NCI-H2227 treated with DMSO at 0.1 percent for 48 hours (cell line): ENCODE measurements at regions not wholly inside any gene's neighbourhood (a gene's known extent, or its start where the extent isn't known, plus 50 kb on each side); places are given as distances from the start of the nearest gene placed in this dataset.

Experiments
- DNase-seq: peaks from one replicate; lab custom pipeline; 2025; lab: John Stamatoyannopoulos, UW

DNA sequence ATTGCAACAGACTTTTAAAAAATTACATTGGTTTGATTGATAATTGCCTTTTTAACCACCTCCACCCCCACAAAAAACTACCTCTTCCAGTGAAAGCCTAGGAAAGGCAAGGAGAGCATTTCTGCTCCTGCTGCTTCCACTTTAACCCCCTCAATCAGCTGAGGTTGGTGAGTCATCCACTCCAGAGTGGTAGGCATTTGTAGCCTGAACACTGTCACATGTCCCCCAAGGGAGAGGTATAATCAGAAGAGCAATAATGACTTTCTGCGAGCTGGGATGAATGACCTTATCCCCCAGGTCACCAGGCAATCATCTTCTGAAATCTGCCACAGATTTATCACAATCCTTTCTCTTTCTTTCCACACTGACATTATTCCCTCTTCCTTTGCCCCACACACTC, 126.6 kb upstream of the CAMK1G start:
- peak; percentile 68 for DNase-seq

DNA sequence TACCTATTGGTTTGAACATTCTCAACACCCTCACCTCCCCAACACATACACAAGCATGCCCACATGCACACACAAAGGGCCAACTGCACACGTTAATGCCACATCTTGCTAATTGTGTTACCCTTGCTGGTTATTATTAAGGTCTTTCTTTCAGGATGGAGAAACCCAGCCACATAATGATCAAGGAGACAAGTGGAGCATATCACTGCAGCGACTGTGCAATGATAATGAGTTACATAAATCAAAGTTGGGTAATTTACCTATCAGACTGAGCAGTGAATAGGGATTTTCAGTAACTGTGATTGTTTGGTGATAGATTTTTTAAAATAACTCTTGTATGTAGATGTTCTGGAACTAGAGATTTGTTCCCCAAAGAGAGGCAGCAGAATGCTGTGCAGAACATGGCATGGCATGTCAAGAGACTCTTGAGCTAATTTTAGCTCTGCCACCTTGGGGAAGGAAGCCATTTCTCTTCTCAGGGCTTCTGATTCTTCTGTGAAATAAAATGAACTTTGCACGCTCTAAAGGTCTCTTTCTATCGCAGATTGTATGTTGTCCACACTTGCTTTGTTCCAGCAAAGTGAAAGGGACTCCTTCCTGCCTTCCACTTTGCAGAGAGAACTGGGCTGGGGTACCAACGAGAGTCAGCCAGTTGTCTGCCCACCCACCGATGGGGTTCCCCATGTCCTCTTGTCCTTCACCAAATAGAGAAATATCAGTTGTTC, 126.0 kb upstream of the CAMK1G start:
- peak; percentile 34 for DNase-seq

DNA sequence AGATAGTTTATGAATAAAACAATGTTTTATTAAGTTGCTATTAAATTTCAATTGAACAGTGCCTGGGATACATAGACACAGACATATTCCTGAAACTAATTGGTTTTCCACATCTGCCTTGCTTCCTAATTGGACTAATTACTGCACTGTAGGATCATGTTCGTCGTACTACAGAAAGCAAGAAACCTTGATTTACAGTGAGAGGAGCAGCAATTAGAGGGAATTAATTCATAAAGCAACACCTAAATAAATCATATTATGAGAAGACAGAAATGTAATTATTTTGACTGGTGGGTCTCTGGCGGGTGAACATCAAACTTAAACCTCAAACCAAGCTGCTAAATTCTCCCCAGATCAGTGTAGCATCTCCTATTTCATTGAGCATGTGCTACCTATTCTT, 124.6 kb upstream of the CAMK1G start:
- no peak for DNase-seq

DNA sequence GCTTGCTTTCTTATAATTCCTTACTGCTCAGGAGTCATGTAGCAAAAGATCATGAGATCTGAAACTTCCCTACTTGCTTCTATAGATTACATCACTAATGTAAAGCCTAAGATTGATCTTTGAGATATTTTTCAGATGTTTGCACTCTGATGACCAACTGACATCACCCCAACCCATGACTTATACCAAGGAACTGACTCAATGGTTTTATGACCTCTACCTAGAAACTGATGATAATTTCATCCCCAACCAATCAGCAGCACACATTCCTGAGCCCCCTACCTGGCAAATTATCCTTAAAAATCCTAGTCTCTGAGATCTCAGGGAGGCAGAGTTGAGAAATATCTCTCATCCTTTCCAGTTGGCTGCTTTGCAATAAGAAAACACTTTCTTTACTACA, 122.3 kb upstream of the CAMK1G start:
- no peak for DNase-seq

DNA sequence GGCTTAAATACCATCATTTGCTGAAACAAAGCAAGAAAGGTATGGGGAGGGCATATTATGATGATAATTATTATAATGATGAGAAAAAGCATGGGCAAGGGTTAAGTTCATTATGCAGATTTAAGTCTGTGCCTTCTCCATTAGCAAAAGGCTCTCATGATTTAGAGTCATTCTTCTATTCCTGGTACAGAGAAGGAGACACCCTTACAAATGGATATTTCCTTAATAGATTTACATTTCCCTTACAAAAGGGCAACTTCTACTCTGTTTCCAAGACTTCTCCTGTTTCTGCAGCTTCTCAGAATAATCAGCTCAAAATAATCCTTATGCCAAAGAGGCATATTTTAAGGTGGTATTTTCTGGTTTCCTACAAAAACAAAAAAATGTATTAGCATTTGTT, 121.1 kb upstream of the CAMK1G start:
- DNase-seq, result no peak

DNA sequence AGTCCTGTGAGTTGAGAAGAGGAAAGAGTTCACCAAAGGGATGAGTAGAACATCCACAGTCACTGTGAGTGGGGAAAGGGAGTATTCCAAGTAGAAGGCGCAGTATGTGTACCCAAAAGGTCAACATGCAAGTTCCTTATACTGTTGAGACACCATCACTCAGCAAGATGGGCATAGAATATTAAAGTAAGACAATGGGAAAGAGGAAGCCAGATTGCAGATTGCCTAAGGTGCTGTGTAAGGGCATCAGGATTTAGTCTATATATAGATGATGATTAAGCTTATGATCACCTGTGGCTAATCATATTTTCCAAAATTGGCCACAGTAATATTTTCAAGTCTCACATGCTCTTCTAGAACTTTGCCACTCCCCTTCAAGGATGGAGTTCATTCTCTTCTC, 120.1 kb upstream of the CAMK1G start:
- no peak for DNase-seq

DNA sequence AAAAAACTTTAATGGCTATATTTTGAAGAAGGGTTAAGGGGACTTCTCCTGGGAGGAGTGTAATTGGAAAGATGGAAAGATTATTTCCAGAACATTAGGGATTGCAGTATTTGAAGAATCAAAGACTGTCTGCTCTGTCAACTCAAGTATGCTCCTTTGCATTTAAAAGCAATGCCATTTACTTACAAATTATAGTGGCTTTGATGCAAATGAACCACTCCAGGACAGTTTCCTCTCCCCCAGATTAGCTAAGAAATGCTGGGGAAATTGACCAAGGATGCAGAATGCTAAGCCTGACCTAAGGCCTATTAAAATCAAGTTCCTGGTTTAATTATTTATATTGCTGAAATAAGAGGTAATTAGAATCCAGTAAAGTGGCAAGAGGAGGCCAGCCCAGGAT, 110.5 kb upstream of the CAMK1G start:
- no peak for DNase-seq

DNA sequence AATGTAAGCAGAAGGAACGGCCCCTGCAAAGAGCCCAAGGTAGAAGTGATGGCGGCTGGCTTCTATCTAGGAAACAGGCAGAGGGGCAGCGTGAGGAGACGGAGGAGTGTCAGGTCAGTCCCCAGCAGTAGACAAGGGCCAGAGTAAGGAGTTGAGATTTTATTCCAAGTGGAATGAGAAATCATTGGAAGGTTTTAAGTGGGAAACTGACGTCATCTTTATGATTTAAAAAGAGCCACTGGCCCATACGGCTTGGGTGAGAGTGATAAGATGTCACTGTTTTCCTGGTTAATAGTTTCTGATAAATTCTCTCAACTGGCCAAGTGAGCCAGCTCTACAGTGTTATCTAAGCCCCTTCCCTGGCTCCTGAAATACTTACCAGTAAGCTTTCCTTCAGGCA, 103.2 kb upstream of the CAMK1G start:
- DNase-seq, result no peak

DNA sequence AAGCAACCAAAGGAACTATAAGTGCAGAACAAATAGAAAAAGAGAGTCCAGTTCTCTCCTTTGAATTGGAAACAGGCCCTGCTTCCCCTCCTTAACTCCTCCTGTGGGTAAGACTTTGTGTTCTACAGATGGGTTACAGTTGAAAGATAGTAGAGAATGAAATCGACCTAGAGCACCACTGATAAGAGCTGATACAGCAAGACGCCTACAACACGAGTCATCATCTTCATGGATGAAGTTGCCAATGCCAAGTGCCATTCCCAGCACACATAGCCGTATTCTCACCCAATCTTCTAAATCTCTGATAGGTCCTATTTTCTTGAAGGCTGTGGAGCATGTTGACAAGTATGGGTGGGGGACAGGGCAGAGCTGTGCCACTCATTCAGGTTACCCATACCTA, 99.8 kb upstream of the CAMK1G start:
- DNase-seq, result no peak

DNA sequence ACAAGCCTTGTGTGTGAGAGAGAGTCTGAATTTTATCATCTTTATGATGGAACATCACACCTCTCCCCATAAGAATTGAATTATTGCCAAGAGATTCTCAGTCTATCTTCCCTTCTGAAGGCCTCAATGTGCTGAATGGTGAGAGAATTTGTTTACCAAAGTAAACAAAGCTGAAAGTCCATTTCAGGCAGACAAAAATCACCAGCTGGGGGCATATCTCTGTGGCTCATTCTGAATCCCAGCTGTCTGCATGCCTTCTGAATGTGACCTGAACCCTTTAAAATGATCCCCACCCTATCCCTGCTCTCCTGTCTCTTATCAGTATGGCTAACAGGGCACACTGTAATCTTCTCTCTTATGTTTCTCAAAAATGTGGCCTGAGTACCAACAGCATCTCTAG, 99.1 kb upstream of the CAMK1G start:
- no peak for DNase-seq

DNA sequence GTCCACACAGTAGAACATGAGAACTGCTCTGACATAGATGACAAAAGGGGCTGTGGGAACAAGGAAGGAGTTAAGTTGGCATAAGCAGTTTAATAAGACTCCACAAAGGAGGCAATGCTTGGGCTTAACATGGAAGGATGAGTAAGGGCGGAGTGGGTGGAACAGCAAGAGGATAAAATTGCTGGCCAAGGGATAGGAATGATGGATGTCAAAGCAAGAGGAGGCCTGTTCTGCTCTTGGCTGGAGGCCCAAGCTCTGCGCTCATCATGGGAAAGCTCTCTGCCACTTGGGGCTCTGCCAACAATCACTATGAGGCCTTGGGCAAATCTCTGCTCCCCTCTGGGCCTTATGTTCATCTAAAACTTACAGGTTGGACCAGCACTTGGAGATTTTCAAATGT, 98.3 kb upstream of the CAMK1G start:
- no peak for DNase-seq

DNA sequence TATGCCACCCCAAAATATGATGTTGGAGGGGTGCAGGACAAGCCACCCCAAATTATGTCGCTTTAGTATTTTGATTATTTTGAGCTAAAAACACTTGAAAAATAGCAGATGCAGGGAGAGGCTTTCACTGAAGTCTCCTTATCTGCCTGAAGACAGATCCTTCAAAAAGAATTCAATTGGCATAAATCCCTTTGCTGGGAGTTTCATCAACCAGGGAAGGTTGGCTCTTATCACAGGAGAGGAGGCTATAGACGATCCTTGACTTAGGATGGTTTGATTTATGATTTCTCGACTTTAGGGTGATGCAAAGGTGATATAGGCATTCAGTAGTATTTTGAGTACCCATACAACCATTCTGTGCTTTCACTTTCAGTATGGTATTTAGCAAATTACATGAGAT, 97.8 kb upstream of the CAMK1G start:
- no peak for DNase-seq

DNA sequence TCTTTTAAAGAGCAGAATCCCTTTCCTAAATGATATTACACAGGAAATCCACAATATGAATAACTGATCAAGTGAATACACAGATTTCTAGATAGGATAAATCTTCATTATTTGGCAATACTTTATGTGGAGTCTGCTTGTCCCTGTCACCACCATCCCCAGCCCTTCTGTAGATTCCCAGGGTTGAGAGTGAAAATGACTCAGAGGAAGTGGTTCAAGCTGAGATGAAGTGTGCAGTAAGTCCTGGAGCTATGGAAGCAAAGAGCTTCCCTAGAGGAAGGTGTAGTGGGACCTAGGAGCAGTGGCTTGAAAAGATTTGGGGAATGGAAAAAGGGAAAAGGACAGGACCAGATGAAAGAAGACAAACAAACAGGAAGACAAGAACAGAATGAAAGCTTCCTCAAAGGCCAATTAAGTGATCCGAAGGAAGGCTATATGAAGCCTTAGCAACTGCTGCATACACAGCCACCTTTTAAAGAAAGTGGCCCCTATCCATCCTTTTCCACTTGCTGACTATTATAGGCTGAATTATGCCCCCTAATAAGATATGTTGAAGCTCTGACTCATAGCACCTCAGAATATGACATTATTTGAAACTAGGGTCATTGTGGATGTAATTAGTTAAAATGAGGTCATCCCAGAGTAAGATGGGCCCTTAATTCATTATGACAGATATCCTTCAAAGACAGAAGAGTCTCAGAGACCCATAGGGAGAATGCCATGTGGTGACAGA, 96.5 kb upstream of the CAMK1G start:
- no peak for DNase-seq

DNA sequence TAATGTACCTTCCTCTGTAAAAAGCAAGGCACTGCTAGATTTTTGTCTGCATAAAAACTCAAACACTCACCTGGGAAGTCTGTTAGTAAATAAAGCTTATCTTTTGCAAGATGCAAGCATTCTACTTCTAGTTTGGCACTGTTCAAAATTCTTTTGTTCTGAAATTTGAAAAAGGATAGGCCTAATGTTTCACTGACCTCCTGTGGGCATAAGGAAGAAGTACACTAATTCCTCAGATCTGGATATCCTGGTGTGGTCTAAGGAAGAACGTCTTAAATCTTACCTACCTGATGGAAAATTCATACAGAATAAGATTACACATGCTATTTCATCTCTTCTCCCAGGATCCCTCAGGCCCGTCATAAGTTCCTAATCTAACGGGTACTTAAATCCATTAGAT, 93.5 kb upstream of the CAMK1G start:
- DNase-seq, result peak; percentile 32

DNA sequence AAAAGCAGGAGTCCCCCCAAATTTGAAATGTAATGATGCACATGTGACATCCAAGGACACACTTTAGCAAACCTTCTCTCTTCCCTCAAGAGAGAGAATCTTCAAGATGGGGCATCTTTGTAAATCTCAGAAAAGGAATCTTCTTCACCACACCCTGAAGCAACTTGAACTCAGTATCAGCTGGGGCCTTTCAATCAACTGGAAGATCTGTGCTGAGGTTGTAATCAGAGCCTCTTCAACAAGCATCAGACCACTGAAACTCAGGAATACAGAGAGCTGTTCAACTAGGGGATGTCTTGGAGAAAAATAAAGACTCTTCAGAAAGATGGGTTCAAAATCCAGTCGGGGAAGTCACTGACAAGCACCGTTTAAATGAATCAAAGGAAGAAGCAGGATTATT, 92.5 kb upstream of the CAMK1G start:
- no peak for DNase-seq

DNA sequence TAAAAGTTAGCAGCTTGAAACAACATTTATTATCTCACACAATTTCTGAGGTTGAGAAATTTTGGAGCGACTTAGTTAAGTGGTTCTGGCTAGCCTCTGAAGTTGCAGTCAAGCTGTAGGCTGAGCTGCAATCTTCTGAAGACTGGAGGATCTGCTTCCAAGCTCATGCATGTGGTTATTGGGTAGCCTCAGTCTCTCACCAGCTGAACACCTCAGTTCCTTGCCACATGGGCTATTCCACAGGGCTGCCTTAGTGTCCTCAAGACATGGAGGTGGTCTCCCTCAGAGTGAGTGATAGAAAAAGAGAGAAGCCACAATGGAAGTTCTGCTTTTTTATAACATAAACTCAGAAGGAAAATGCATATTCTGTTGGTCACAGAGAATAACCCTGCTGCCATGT, 92.0 kb upstream of the CAMK1G start:
- DNase-seq, result no peak

DNA sequence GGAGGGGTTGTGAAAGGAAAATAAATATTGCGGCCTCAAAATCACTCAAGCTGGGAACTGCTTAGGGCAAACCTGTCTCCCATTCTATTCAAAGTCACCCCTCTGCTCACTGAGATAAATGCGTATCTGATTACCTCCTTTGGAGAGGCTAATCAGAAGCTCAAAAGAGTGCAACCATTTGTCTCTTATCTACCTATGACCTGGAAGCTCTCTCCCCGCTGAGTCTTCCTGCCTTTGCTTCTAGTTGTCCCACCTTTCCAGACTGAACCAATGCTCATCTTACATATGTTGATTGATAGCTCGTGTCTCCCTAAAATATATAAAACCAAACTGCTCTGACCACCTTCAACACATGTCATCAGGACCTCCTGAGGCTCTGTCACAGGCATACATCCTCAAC, 91.6 kb upstream of the CAMK1G start:
- no peak for DNase-seq

DNA sequence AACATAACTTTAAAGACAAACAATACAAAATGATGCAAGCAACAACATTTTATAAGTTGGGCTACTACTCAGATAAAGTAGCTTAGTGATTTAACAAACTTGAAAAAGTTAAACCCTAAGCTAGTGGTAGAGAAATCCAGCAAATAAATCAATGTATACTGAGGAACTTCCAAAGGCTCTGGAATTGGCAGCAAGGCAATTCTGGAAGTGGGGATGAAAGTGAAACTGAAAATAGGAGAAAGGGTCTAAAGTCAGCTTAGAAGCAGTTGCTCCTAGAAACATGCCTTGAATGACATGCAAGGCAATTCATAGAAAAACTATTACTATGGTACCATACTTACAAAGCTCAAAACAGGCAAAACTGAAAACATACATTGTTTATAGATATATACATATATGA, 90.0 kb upstream of the CAMK1G start:
- DNase-seq, result no peak

DNA sequence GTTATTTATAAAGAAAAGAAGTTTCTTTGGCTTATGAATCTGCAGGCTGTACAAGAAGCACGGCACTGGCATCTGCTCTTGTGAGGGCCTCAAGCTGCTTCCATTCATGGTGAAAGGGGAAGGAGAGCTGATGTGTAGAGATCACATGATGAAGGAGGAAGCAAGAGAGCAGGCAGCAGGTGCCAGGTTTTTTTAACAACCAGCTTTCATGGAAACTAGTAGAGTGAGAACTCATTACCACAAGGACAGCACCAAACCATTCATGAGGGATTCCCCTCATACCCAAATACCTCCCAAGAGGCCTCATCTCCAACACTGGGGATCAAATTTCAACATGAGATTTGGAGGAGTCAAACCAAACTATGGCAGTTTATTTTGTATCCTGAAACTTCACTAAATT, 85.8 kb upstream of the CAMK1G start:
- no peak for DNase-seq

DNA sequence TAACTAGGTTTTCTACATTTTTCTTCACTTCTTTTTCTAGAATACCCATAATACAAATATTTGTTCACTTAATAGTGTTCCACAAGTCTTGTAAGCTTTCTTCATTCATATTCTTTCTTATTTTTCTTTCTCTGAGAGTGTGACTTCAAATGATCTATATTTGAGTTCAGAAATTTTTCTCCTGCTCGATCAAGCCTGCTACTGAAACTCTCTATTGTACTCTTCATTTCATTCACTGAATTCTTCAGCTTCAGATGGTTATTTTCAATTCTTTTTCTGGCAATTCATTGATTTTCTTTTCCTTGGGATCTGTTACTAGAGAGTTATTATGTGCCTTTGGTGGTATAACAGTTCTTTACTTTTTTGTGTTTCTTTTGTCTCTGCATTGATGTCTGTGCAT, 82.5 kb upstream of the CAMK1G start:
- DNase-seq, result no peak

DNA sequence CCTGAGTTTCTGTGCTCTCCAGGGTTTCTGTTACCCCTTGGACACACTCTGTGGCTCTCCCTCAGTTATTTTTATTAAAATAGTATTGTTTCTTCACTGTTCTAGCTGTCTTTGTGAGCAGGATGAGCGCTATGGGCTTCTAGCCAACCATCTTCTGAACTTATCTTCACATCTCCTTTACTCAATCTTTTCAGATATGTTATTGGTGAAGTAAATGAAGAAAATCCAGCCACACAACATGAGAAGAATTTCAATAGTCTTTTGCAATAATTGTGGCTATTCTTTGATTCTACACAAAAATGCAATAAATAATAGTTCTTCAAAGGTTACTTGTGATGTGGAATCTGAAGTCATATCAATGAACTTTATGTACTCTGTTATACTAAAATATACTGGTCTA, 80.3 kb upstream of the CAMK1G start:
- no peak for DNase-seq

DNA sequence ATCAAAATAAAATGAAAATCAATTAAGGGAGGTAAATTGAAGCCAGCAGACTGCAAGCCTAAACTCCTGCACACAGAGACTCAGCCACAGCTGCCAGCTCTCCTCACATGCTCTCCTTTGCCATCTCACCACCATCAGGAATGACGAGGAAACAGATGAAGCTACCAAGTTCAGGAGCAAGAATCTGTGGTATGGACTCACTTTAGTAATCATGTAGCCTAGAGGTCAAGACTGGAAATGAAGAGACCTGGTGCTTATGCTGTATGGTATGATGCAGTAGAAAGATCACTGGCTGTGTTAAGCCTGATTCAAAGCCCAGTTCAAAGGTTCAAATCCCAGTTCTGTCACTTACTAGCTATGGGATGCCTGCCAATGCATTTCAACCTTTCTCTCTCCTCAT, 78.9 kb upstream of the CAMK1G start:
- no peak for DNase-seq

DNA sequence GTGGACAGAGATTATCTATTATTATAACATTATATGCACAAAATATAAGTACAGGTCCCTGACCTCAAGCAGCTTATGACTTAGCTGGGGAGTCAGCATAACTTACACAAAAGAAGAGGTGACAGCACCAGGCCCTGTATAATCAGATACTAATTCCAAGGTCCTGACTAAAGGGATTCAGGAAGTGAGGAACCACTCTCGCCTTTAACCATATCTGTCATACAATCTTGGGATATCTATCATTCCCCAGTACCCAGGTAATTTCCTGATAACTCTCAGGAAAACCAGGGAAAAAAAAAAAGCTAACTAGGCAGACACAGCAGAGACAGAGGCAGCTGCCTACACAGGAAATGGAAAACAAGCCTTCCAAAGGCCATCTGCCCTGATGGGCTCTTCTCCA, 78.5 kb upstream of the CAMK1G start:
- no peak for DNase-seq

DNA sequence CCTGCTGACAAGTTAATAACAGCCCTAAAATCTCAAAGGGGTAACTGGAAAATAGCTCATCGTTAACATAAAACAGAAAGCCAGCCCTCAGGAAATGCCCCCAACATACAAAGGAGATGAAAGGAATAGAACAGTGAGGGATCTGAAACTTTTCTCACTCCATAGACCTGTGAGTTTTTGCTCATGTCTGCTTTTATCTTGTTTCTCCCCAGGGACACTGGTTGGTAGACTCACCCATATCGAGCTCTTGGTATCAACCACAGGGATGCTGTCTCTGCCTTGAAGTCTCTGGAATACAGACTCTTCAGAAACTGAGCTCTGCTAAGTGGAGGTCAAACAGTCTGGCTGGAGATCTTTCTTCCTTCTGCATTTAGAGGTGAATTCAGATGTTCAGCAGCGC, 77.4 kb upstream of the CAMK1G start:
- DNase-seq, result no peak
